SK-N-MC (cell line): ENCODE measurements at regions not wholly inside any gene's neighbourhood (a gene's known extent, or its start where the extent isn't known, plus 50 kb on each side); places are given as distances from the start of the nearest gene placed in this dataset.

Experiments used
- EZH2 ChIP-seq: fragments of 200-600 bp; sonication (generic); IDR thresholded peaks from one replicate; pipeline ENCODE4 v1.6.1; 2017; ENCODE audit warnings: antibody characterized with exemption
- POLR2AphosphoS5 ChIP-seq: IDR thresholded peaks from 2 replicates; pipeline ENCODE4 v1.6.1; 2012; ENCODE audit warnings: mild to moderate bottlenecking, low read depth, low read length, borderline replicate concordance

DNA sequence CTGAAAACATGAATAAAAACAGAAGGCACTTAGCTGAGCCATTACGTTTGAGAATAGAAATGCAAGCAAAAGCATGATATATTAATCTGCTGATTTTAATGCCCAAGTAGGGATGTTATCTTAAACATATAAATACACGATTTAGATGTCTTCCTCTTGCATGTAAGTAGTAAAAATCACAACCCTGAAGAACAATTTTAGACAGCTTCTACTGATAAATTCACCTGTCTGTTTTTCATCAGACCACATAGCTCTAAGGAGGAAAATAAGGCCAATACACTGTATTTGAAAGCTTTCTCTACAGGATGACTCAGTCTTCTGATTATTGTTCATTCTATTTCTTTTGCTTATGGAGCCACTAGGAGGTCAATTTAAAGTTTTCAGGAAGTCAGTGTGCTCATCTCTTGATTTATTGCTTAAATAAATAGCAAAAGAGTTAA, 210.9 kb upstream of the CHRM2 start:
- TF ChIP-seq POLR2AphosphoS5 (no peak), EZH2 (no peak)
